ENCODE measurements at regions not wholly inside any gene's neighbourhood (a gene's known extent, or its start where the extent isn't known, plus 50 kb on each side); places are given as distances from the start of the nearest gene placed in this dataset.

- TF ChIP-seq CTCF (IDR thresholded peaks at IDR 0.05) (no peak), POLR2A (IDR thresholded peaks at IDR 0.05) (no peak), POLR2AphosphoS5 (IDR thresholded peaks at IDR 0.05) (no peak)
- DNase-seq (ENCODE audit: low spot score in 2 of 2), result no peak
- intact Hi-C loops (cut with DNase I; ENCODE audit: low total_unique reads), result no loop called here
- Histone ChIP-seq H3K27me3 (no peaks in the 10 kb centered on the region), H3K9me3 (no peaks in the 10 kb centered on the region), H3K4me3 (no peak overlapping the region), H3K4me1 (peaks cover 0 to 6% of the 10 kb centered on the region in 2 donors), H3K27ac (no peak overlapping the region), H3K36me3 (no peaks in the 10 kb centered on the region)
Measured at GRCh38 chr6:132165677-132166076, 214.5 kb upstream of the CCN2 start.

GRCh38 chr6:132161283-132161682, 210.1 kb upstream of the CCN2 start:
- Histone ChIP-seq H3K36me3 (no peaks in the 10 kb centered on the region), H3K27me3 (no peaks in the 10 kb centered on the region), H3K4me1 (no peaks in the 10 kb centered on the region), H3K4me3 (no peak overlapping the region), H3K9me3 (no peaks in the 10 kb centered on the region), H3K27ac (no peak overlapping the region)
- intact Hi-C loops (cut with DNase I; ENCODE audit: low total_unique reads), result no loop called here
- TF ChIP-seq POLR2AphosphoS5 (IDR thresholded peaks at IDR 0.05) (no peak), CTCF (IDR thresholded peaks at IDR 0.05) (peak in 2 of 3 donors; percentile 31 to 38)
- no peak for DNase-seq (ENCODE audit: low spot score in 2 of 2)

- Histone ChIP-seq H3K27ac (peak overlapping the region in 1 of 2 donors; percentile 53), H3K36me3 (no peaks in the 10 kb centered on the region), H3K4me3 (no peak overlapping the region), H3K9me3 (no peaks in the 10 kb centered on the region), H3K4me1 (no peaks in the 10 kb centered on the region), H3K27me3 (no peaks in the 10 kb centered on the region)
- DNase-seq (ENCODE audit: low spot score in 2 of 2), result no peak
- intact Hi-C loops (cut with DNase I; ENCODE audit: low total_unique reads), result no loop called here
- TF ChIP-seq POLR2AphosphoS5 (IDR thresholded peaks at IDR 0.05) (no peak), CTCF (IDR thresholded peaks at IDR 0.05) (no peak), POLR2A (IDR thresholded peaks at IDR 0.05) (no peak)
Measured at GRCh38 chr6:132153221-132153898, 202.2 kb upstream of the CCN2 start.

- Histone ChIP-seq H3K4me1 (no peaks in the 10 kb centered on the region), H3K27me3 (no peaks in the 10 kb centered on the region), H3K27ac (peak overlapping the region in 1 of 2 donors; percentile 39), H3K4me3 (no peak overlapping the region), H3K36me3 (no peaks in the 10 kb centered on the region), H3K9me3 (no peaks in the 10 kb centered on the region)
- intact Hi-C loops (cut with DNase I; ENCODE audit: low total_unique reads), result no loop called here
- TF ChIP-seq POLR2A (IDR thresholded peaks at IDR 0.05) (no peak), CTCF (IDR thresholded peaks at IDR 0.05) (no peak), POLR2AphosphoS5 (IDR thresholded peaks at IDR 0.05) (no peak)
- no peak for DNase-seq (ENCODE audit: low spot score in 2 of 2)
Measured at GRCh38 chr6:132147530-132148011, 196.4 kb upstream of the CCN2 start.

GRCh38 chr6:132144456-132144855, 193.3 kb upstream of the CCN2 start:
- Histone ChIP-seq H3K4me1 (no peaks in the 10 kb centered on the region), H3K4me3 (no peak overlapping the region), H3K27ac (no peak overlapping the region), H3K9me3 (no peaks in the 10 kb centered on the region), H3K36me3 (no peaks in the 10 kb centered on the region), H3K27me3 (no peaks in the 10 kb centered on the region)
- intact Hi-C loops (cut with DNase I; ENCODE audit: low total_unique reads), result no loop called here
- TF ChIP-seq POLR2AphosphoS5 (IDR thresholded peaks at IDR 0.05) (no peak), POLR2A (IDR thresholded peaks at IDR 0.05) (no peak), CTCF (IDR thresholded peaks at IDR 0.05) (no peak)
- no peak for DNase-seq (ENCODE audit: low spot score in 2 of 2)
